Nephron progenitor cell (in vitro differentiated cells): ENCODE measurements at regions not wholly inside any gene's neighbourhood (a gene's known extent, or its start where the extent isn't known, plus 50 kb on each side); places are given as distances from the start of the nearest gene placed in this dataset.

Experiments used
- DNase-seq: peaks from one replicate; pipeline ENCODE4 v3.0.0; 2021
- H3K27ac Mint-ChIP-seq: 2 replicates; pipeline ENCODE4 v1.8.0; 2021; ENCODE audit warnings: mild to moderate bottlenecking, moderate library complexity, mixed read lengths
- H3K27me3 Mint-ChIP-seq: 2 replicates; pipeline ENCODE4 v1.8.0; 2021; ENCODE audit warnings: mild to moderate bottlenecking, low read depth, mixed read lengths; ENCODE audit not compliant: poor library complexity
- H3K36me3 Mint-ChIP-seq: 2 replicates; pipeline ENCODE4 v1.8.0; 2021; ENCODE audit warnings: low read depth, mixed read lengths
- H3K4me1 Mint-ChIP-seq: 2 replicates; pipeline ENCODE4 v1.8.0; 2021; ENCODE audit warnings: mixed read lengths
- H3K4me3 Mint-ChIP-seq: 2 replicates; pipeline ENCODE4 v1.8.0; 2021; ENCODE audit warnings: mild to moderate bottlenecking, moderate library complexity, mixed read lengths
- H3K9me3 Mint-ChIP-seq: 2 replicates; pipeline ENCODE4 v1.8.0; 2021; ENCODE audit warnings: mild to moderate bottlenecking, moderate library complexity, mixed read lengths
- CTCF ChIP-seq: fragments of 200-600 bp; sonication (generic); IDR thresholded peaks from 2 replicates; pipeline ENCODE4 v1.5.0; 2021; ENCODE audit warnings: antibody characterized with exemption

GRCh38 chr12:43284486-43285158 lies 267.4 kb downstream of the ADAMTS20 start:
- Mint-ChIP-seq H3K27ac (peak overlapping the region; percentile 11), H3K4me1 (peaks cover 71% of the 10 kb centered on the region), H3K9me3 (peaks cover 1% of the 10 kb centered on the region), H3K27me3 (no peaks in the 10 kb centered on the region), H3K4me3 (no peak overlapping the region), H3K36me3 (peaks cover under 1% of the 10 kb centered on the region)
- no peak for DNase-seq
- TF ChIP-seq CTCF, result no peak

- H3K4me1 Mint-ChIP-seq, result peaks cover 57% of the 10 kb centered on the region
- H3K4me3 Mint-ChIP-seq, result no peak overlapping the region
- no peaks in the 10 kb centered on the region for H3K27me3 Mint-ChIP-seq
- DNase-seq, result no peak
- H3K36me3 Mint-ChIP-seq, result peaks cover 12% of the 10 kb centered on the region
- TF ChIP-seq CTCF, result no peak
- no peak overlapping the region for H3K27ac Mint-ChIP-seq
- H3K9me3 Mint-ChIP-seq, result peaks cover 8% of the 10 kb centered on the region
These were observed 268.8 kb downstream of the ADAMTS20 start for GRCh38 chr12:43283206-43283605.

GRCh38 chr12:43282106-43282505 lies 269.9 kb downstream of the ADAMTS20 start:
- H3K27me3 Mint-ChIP-seq, result no peaks in the 10 kb centered on the region
- peaks cover 12% of the 10 kb centered on the region for H3K9me3 Mint-ChIP-seq
- DNase-seq, result no peak
- no peak overlapping the region for H3K27ac Mint-ChIP-seq
- peak; percentile 32 for TF ChIP-seq CTCF
- peaks cover 16% of the 10 kb centered on the region for H3K36me3 Mint-ChIP-seq
- no peak overlapping the region for H3K4me3 Mint-ChIP-seq
- H3K4me1 Mint-ChIP-seq, result peaks cover 46% of the 10 kb centered on the region

- Mint-ChIP-seq H3K4me1 (peaks cover 40% of the 10 kb centered on the region), H3K27ac (peak overlapping the region; percentile 2), H3K36me3 (peaks cover 16% of the 10 kb centered on the region), H3K4me3 (no peak overlapping the region), H3K9me3 (peaks cover 13% of the 10 kb centered on the region), H3K27me3 (no peaks in the 10 kb centered on the region)
- TF ChIP-seq CTCF, result no peak
- DNase-seq, result no peak
These were observed 270.4 kb downstream of the ADAMTS20 start for GRCh38 chr12:43281563-43281962.

GRCh38 chr12:43278541-43278832 lies 273.5 kb downstream of the ADAMTS20 start:
- H3K4me1 Mint-ChIP-seq, result peaks cover 23% of the 10 kb centered on the region
- peaks cover 33% of the 10 kb centered on the region for H3K9me3 Mint-ChIP-seq
- H3K27ac Mint-ChIP-seq, result no peak overlapping the region

More at GRCh38 chr12:43278541-43278832, 273.5 kb downstream of the ADAMTS20 start:
- Mint-ChIP-seq H3K4me3 (no peak overlapping the region), H3K36me3 (peaks cover 36% of the 10 kb centered on the region), H3K27me3 (no peaks in the 10 kb centered on the region)
- TF ChIP-seq CTCF, result no peak
- DNase-seq, result no peak
